GM21576 (cell line): ENCODE measurements at regions not wholly inside any gene's neighbourhood (a gene's known extent, or its start where the extent isn't known, plus 50 kb on each side); places are given as distances from the start of the nearest gene placed in this dataset.

Experiments
- ATAC-seq: cut with Tn5 transposase; IDR thresholded peaks from one replicate; pipeline ENCODE4 v1.9.1; 2021; ENCODE audit warnings: mild to moderate bottlenecking, moderate library complexity; ENCODE audit not compliant: unreplicated experiment

GRCh38 chr15:93670931-93671330 is 560.4 kb upstream of the MCTP2 start:
- no peak for ATAC-seq

- ATAC-seq, result no peak
Observed at GRCh38 chr15:93664213-93664956, 567.0 kb upstream of the MCTP2 start.

- no peak for ATAC-seq
Observed at GRCh38 chr15:93662162-93662885, 569.0 kb upstream of the MCTP2 start.

- no peak for ATAC-seq
Observed at GRCh38 chr15:93658026-93658816, 569.2 kb upstream of the RGMA start.

GRCh38 chr15:93656041-93656440 is 567.0 kb upstream of the RGMA start:
- no peak for ATAC-seq

- no peak for ATAC-seq
Observed at GRCh38 chr15:93649691-93650235, 560.8 kb upstream of the RGMA start.

- no peak for ATAC-seq
Observed at GRCh38 chr15:93646193-93646592, 557.2 kb upstream of the RGMA start.

GRCh38 chr15:93645594-93645993 is 556.6 kb upstream of the RGMA start:
- ATAC-seq, result no peak

- ATAC-seq, result no peak
Observed at GRCh38 chr15:93644595-93644994, 555.6 kb upstream of the RGMA start.

- ATAC-seq, result no peak
Observed at GRCh38 chr15:93640411-93640962, 551.5 kb upstream of the RGMA start.

GRCh38 chr15:93631958-93632618 is 543.1 kb upstream of the RGMA start:
- ATAC-seq, result no peak

- no peak for ATAC-seq
Observed at GRCh38 chr15:93619597-93619996, 530.6 kb upstream of the RGMA start.

- no peak for ATAC-seq
Observed at GRCh38 chr15:93617443-93617842, 528.4 kb upstream of the RGMA start.

- ATAC-seq, result no peak
Observed at GRCh38 chr15:93614386-93615104, 525.5 kb upstream of the RGMA start.

- ATAC-seq, result no peak
Observed at GRCh38 chr15:93613386-93613785, 524.4 kb upstream of the RGMA start.

- no peak for ATAC-seq
Observed at GRCh38 chr15:93612953-93613352, 523.9 kb upstream of the RGMA start.

- ATAC-seq, result no peak
Observed at GRCh38 chr15:93610944-93611343, 521.9 kb upstream of the RGMA start.

GRCh38 chr15:93608643-93609148 is 519.7 kb upstream of the RGMA start:
- ATAC-seq, result no peak

- no peak for ATAC-seq
Observed at GRCh38 chr15:93603550-93603949, 514.5 kb upstream of the RGMA start.

- no peak for ATAC-seq
Observed at GRCh38 chr15:93587059-93587521, 498.1 kb upstream of the RGMA start.
